Neutrophil (primary cell): ENCODE measurements at regions not wholly inside any gene's neighbourhood (a gene's known extent, or its start where the extent isn't known, plus 50 kb on each side); places are given as distances from the start of the nearest gene placed in this dataset.
"Not testable (repeated sequence)": the region's sequence is repeated elsewhere in the genome, so short reads cannot be mapped to it uniquely, and the experiment has no call there.

ENCODE experiments used
- H3K27ac ChIP-seq: fragments of 200-600 bp; sonication (generic); 2 replicates; pipeline ENCODE4 v1.5.1; 2016; ENCODE audit warnings: mild to moderate bottlenecking, moderate library complexity
- H3K27me3 ChIP-seq: fragments of 200-600 bp; sonication (generic); 2 replicates; pipeline ENCODE4 v1.6.0; 2016; ENCODE audit warnings: mild to moderate bottlenecking
- H3K36me3 ChIP-seq: fragments of 200-600 bp; sonication (generic); 2 replicates; pipeline ENCODE4 v1.5.1; 2017
- H3K4me1 ChIP-seq, 2 experiments: fragments of 200-600 bp in 1 of 2; sonication (generic) in 1 of 2; 1 replicate in 1 of 2; 2 replicates in 1 of 2; pipeline versions ENCODE4 v1.5.1 to v1.6.1; 2013 to 2016; ENCODE audit warnings: low read depth in 1 of 2, low read length in 1 of 2, mild to moderate bottlenecking in 1 of 2, moderate library complexity in 1 of 2; ENCODE audit not compliant: control insufficient read depth in 1 of 2, insufficient read depth in 1 of 2
- H3K4me3 ChIP-seq, 2 experiments: fragments of 200-600 bp in 1 of 2; sonication (generic) in 1 of 2; 1 replicate in 1 of 2; 2 replicates in 1 of 2; pipeline ENCODE4 v1.5.1; 2013 to 2016; ENCODE audit warnings: low read depth in 1 of 2, low read length in 1 of 2, mild to moderate bottlenecking in 1 of 2, moderate library complexity in 1 of 2
- H3K9me3 ChIP-seq: fragments of 200-600 bp; sonication (generic); 2 replicates; pipeline ENCODE4 v1.5.1; 2016
- TF ChIP-seq, protein P1 (sequence below): fragments of 200-600 bp; sonication (generic); IDR thresholded peaks from 2 replicates; pipeline ENCODE4 v1.5.1; 2016; ENCODE audit warnings: antibody characterized with exemption

DNA sequence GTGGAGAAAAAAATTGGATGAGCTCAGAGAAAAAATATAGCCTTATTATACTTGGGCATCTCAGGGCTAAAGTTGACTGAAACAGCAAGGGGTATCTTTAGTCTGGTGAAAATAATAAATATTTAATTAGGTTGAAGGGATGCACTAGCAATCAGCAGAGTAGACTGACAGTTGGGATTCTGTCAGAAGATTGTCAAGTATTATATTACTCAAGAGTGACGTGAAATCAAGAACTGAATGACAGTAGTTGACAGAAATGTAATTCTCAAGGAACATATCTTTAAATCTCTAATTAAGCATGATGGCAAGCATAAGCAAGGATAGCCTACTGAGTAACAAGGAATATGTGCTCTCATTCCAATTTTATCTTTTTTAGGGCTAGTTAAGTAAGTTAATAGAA is 1301.1 kb downstream of the DSC3 start:
- no peaks in the 10 kb centered on the region for H3K27me3 ChIP-seq
- no peak overlapping the region for H3K27ac ChIP-seq
- H3K4me1 ChIP-seq = no peaks in the 10 kb centered on the region
- no peak overlapping the region for H3K4me3 ChIP-seq
- no peaks in the 10 kb centered on the region for H3K9me3 ChIP-seq
- TF ChIP-seq, protein P1, sequence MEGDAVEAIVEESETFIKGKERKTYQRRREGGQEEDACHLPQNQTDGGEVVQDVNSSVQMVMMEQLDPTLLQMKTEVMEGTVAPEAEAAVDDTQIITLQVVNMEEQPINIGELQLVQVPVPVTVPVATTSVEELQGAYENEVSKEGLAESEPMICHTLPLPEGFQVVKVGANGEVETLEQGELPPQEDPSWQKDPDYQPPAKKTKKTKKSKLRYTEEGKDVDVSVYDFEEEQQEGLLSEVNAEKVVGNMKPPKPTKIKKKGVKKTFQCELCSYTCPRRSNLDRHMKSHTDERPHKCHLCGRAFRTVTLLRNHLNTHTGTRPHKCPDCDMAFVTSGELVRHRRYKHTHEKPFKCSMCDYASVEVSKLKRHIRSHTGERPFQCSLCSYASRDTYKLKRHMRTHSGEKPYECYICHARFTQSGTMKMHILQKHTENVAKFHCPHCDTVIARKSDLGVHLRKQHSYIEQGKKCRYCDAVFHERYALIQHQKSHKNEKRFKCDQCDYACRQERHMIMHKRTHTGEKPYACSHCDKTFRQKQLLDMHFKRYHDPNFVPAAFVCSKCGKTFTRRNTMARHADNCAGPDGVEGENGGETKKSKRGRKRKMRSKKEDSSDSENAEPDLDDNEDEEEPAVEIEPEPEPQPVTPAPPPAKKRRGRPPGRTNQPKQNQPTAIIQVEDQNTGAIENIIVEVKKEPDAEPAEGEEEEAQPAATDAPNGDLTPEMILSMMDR = no peak
- no peaks in the 10 kb centered on the region for H3K36me3 ChIP-seq

DNA sequence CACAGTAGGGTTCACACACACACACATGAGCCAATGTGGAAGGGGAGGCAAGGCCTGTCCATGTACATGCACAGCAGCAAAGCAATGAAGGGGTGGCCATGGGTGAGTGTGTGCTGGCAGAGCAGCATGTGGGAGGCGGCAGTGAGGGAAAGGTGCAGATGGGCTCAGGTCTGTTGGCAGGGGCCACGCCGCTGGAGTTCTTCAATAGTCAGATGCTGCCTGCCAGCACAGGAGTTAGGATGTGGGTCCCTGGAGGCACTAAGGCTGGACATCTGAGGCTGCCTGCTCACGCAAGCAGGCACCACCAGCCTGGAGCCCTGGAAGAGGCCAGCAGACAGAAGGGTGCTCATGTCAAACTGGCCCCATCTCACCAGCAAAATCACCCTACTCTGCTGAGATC is 1304.9 kb downstream of the DSC3 start:
- TF ChIP-seq, protein P1 = no peak
- H3K4me1 ChIP-seq = no peaks in the 10 kb centered on the region
- H3K27me3 ChIP-seq = no peaks in the 10 kb centered on the region
- H3K36me3 ChIP-seq = no peaks in the 10 kb centered on the region
- no peaks in the 10 kb centered on the region for H3K9me3 ChIP-seq
- no peak overlapping the region for H3K27ac ChIP-seq
- H3K4me3 ChIP-seq = no peak overlapping the region

DNA sequence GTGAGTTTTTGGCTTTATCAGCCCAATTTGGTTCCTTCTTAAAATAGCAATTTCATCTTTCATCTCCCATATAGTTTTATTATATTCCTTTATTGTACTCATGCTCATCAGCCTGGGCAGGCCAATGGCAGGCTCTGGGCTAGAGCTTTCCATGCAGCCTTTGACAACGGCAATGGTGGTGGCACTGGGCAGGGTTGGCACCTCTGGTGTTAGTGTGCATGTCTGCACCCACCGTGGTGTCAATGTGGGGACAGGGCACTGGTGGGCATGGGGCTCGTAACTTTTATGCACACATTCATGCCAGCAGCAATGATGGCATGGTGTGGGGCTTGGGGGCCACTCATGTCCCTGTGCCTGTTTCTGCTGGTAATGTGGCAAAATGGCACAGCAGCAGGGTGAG is 1305.4 kb downstream of the DSC3 start:
- H3K4me3 ChIP-seq = no peak overlapping the region
- no peaks in the 10 kb centered on the region for H3K36me3 ChIP-seq
- H3K27ac ChIP-seq = no peak overlapping the region
- H3K9me3 ChIP-seq = no peaks in the 10 kb centered on the region
- H3K4me1 ChIP-seq = no peaks in the 10 kb centered on the region
- TF ChIP-seq, protein P1 = no peak
- no peaks in the 10 kb centered on the region for H3K27me3 ChIP-seq

DNA sequence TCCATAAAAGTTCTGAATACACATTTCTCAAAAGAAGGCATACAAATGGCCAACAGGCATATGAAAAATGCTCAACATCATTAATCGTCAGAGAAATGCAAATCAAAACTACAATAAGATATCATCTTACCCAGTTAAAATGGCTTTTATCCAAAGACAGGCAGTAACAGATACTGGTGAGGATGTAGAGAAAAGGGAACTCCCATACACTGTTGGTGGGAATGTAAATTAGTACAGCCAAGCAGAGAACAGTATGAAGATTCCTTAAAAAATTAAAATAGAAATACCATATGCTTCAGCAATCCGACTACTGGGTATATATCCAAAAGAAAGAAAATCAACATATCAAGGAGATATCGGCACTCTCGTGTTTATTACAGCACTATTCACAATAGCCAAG is 1312.5 kb downstream of the DSC3 start:
- Histone ChIP-seq H3K9me3 (no peaks in the 10 kb centered on the region), H3K4me3 (no peak overlapping the region)
- TF ChIP-seq, protein P1 = no peak

DNA sequence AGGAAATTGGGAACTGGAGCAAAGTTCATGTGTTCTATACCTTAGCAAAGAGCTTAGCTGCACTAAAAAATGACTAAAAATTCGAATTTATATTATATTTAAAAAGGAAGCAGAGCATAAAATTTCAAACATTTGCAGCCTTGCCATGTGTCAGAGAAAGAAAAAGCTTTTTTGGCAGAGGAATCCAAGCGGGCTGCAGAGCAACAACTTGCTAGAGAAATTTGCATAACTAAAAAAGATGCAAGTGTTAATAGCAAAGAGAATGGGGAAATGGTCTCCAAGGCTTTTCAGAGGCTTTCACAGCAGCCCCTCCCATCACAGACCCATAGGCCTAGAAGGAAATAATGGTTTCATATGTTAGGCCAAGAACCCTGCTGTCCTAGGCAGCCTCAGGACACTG is 1315.9 kb downstream of the DSC3 start:
- Histone ChIP-seq H3K4me1 (no peaks in the 10 kb centered on the region), H3K27ac (no peak overlapping the region), H3K4me3 (no peak overlapping the region), H3K27me3 (no peaks in the 10 kb centered on the region), H3K36me3 (no peaks in the 10 kb centered on the region), H3K9me3 (no peaks in the 10 kb centered on the region)
- TF ChIP-seq, protein P1 = no peak

More for the DNA sequence above, 1312.5 kb downstream of the DSC3 start:
- no peak overlapping the region for H3K27ac ChIP-seq
- H3K4me1 ChIP-seq = no peaks in the 10 kb centered on the region
- H3K27me3 ChIP-seq = no peaks in the 10 kb centered on the region
- H3K36me3 ChIP-seq = no peaks in the 10 kb centered on the region

DNA sequence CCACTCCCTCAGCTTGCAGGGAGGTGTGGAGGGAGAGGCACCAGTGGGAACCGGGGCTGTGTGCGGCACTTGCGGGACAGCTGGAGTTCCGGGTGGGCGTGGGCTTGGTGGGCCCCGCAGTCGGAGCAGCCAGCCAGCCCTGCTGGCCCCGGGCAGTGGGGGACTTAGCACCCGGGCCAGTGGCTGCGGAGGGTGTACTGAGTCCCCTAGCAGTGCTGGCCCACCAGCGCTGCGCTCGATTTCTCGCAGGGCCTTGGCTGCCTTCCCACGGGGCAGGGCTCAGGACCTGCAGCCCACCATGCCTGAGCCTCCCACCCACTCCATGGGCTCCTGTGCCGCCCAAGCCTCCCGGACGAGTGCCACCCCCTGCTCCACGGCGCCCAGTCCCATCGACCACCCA is 1319.1 kb downstream of the DSC3 start:
- not testable (repeated sequence) for H3K36me3 ChIP-seq, H3K4me3 ChIP-seq, H3K9me3 ChIP-seq

DNA sequence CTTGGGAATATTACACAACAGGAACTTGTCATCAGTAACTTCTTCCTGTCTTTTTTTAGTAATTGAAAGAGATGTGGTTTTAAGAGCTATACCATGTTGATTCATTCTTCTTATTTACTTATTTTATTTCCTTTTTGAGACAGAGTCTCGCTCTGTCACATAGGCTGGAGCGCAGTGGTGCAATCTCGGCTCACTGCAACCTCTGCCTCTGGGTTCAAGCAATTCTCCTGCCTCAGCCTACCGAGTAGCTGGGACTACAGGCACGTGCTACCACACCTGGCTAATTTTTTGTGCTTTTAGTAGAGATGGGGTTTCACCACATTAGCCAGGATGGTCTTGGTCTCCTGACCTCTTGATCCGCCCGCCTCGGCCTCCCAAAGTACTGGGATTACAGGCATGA is 1326.6 kb downstream of the DSC3 start:
- not testable (repeated sequence) for H3K4me1 ChIP-seq, H3K9me3 ChIP-seq, H3K36me3 ChIP-seq, H3K27me3 ChIP-seq, H3K4me3 ChIP-seq, H3K27ac ChIP-seq

More for the DNA sequence above, 1319.1 kb downstream of the DSC3 start:
- H3K27ac ChIP-seq, H3K27me3 ChIP-seq, H3K4me1 ChIP-seq: not testable (repeated sequence)
